ENCODE measurements at regions not wholly inside any gene's neighbourhood (a gene's known extent, or its start where the extent isn't known, plus 50 kb on each side); places are given as distances from the start of the nearest gene placed in this dataset.

DNA sequence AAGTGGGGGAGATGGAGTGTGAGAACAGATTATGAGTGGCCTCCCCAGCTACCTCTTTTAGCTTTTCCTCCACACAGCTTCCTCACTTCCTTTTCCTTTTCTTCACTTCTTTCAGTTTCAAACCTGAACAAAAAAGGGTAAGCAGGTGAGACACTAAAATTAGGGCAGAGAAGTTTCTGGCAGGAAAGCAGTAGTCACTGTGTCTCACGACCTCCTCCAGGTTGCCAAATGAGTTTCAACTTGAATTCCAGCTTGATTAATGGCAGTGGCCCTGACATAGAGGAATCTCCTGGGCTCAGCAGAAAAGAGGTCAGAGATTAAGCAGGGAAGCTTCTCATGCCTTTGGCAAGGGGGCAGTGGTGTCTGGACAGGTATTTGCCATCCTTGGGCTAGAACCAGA is 63.7 kb upstream of the SPINK5 start:
- TF ChIP-seq OSR1 (CRISPR knock-in tag; IDR thresholded peaks at IDR 0.05) = no peak
- TF ChIP-seq, protein P1, sequence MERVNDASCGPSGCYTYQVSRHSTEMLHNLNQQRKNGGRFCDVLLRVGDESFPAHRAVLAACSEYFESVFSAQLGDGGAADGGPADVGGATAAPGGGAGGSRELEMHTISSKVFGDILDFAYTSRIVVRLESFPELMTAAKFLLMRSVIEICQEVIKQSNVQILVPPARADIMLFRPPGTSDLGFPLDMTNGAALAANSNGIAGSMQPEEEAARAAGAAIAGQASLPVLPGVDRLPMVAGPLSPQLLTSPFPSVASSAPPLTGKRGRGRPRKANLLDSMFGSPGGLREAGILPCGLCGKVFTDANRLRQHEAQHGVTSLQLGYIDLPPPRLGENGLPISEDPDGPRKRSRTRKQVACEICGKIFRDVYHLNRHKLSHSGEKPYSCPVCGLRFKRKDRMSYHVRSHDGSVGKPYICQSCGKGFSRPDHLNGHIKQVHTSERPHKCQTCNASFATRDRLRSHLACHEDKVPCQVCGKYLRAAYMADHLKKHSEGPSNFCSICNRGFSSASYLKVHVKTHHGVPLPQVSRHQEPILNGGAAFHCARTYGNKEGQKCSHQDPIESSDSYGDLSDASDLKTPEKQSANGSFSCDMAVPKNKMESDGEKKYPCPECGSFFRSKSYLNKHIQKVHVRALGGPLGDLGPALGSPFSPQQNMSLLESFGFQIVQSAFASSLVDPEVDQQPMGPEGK (CRISPR knock-in tag; IDR thresholded peaks at IDR 0.05; ENCODE audit: borderline replicate concordance) = no peak
- no peak for TF ChIP-seq ZC3H10 (CRISPR knock-in tag; IDR thresholded peaks at IDR 0.05)
- no peak for TF ChIP-seq ZFP30 (CRISPR knock-in tag; IDR thresholded peaks at IDR 0.05)
- TF ChIP-seq PPARA (CRISPR knock-in tag; IDR thresholded peaks at IDR 0.05; ENCODE audit: borderline replicate concordance) = no peak
- TF ChIP-seq RARB (CRISPR knock-in tag; IDR thresholded peaks at IDR 0.05) = no peak
- no peak for TF ChIP-seq ARNTL (CRISPR knock-in tag; IDR thresholded peaks at IDR 0.05; ENCODE audit: borderline replicate concordance, low read depth)
- TF ChIP-seq ESRRG (CRISPR knock-in tag; IDR thresholded peaks at IDR 0.05) = no peak
- no peak for TF ChIP-seq ISL1 (CRISPR knock-in tag; IDR thresholded peaks at IDR 0.05)
- no peak for TF ChIP-seq TOX (CRISPR knock-in tag; IDR thresholded peaks at IDR 0.05; ENCODE audit: borderline replicate concordance)
- no peak for TF ChIP-seq ZNF8 (CRISPR knock-in tag; IDR thresholded peaks at IDR 0.05)
- TF ChIP-seq ZFP3 (CRISPR knock-in tag; IDR thresholded peaks at IDR 0.05) = no peak
- TF ChIP-seq ZNF565 (CRISPR knock-in tag; conservative IDR thresholded peaks at IDR 0.05; ENCODE audit: low read depth) = no peak
- no peak for TF ChIP-seq SNAI2 (CRISPR knock-in tag; IDR thresholded peaks at IDR 0.05)

Data from SK-N-SH treated with all-trans-retinoic acid at 6 μM for 48 hours (cell line).